Body of pancreas (tissue), 4 donors: ENCODE measurements at regions not wholly inside any gene's neighbourhood (a gene's known extent, or its start where the extent isn't known, plus 50 kb on each side); places are given as distances from the start of the nearest gene placed in this dataset.

ENCODE experiments used
- CTCF ChIP-seq, 7 experiments: fragments of 450-650 bp in 4 of 7; fragments of 200-600 bp in 3 of 7; sonication (generic) in 3 of 7; IDR thresholded peaks; one replicate each; pipeline ENCODE4 v1.5.1; 2016 to 2019; ENCODE audit warnings: antibody characterized with exemption in 7 of 7
- POLR2A ChIP-seq, 3 donors: fragments of 450-650 bp; IDR thresholded peaks; one replicate each; pipeline ENCODE4 v1.6.1; 2016; ENCODE audit warnings: antibody characterized with exemption in 3 of 3, mild to moderate bottlenecking in 2 of 3

DNA sequence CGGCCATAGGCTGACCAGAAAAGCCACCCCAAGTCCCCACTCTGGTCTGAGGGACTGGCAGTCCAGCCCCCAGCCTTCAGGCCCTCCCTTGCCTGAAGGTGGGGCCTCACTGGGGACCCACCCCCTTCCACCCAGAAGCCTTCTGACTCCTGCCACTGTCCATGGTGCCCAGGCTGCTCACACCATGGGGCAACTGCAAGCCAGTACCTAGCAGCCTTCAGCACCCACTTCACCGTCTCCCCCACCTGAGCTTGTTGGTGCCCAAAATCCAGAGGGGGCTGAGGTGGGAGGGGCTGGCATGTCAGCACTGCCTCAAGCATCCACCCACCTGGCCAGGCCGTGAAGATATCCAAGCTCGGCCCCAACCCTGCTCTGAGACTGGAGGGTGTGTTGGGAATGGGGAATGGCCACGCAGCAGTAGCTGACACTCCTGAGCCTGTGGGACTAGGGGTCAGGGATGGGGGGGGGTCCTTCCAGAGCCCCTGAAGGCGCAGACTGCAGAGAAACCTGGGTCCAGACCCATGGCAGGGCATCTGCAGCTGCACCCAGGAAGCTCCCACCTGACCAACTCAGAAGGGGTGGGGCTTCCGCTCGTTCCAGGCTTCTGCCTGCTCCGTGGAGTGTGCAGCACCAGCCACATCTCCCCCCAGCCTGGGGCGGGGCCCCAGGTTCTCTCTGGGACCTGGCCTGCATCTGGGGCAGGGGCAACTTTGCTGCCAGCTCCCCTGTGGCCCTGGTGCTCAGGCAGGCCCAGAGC lies 942.1 kb upstream of the EPHA7 start:
- TF ChIP-seq CTCF (IDR thresholded peaks at IDR 0.05) (no peak), POLR2A (IDR thresholded peaks at IDR 0.05) (no peak)
